ENCODE measurements at regions not wholly inside any gene's neighbourhood (a gene's known extent, or its start where the extent isn't known, plus 50 kb on each side); places are given as distances from the start of the nearest gene placed in this dataset.

GRCh38 chr7:98464558-98464940 lies 63.7 kb upstream of the BAIAP2L1 start:
- no peak for DNase-seq (ENCODE audit: low spot score)

- DNase-seq (ENCODE audit: low spot score): no peak
These were observed 63.1 kb upstream of the BAIAP2L1 start for GRCh38 chr7:98463837-98464557.

GRCh38 chr7:98462911-98463633 lies 62.2 kb upstream of the BAIAP2L1 start:
- no peak for DNase-seq (ENCODE audit: low spot score)

GRCh38 chr7:98460902-98461301 lies 60.0 kb upstream of the BAIAP2L1 start:
- DNase-seq (ENCODE audit: low spot score): no peak

- DNase-seq (ENCODE audit: low spot score): no peak
These were observed 58.6 kb upstream of the BAIAP2L1 start for GRCh38 chr7:98459529-98459928.

GRCh38 chr7:98458090-98458875 lies 57.4 kb upstream of the BAIAP2L1 start:
- no peak for DNase-seq (ENCODE audit: low spot score)

- no peak for DNase-seq (ENCODE audit: low spot score)
These were observed 56.0 kb upstream of the BAIAP2L1 start for GRCh38 chr7:98456866-98457265.

- DNase-seq (ENCODE audit: low spot score): no peak
These were observed 51.9 kb upstream of the BAIAP2L1 start for GRCh38 chr7:98452791-98453190.
